Nephron (organoid): ENCODE measurements at regions not wholly inside any gene's neighbourhood (a gene's known extent, or its start where the extent isn't known, plus 50 kb on each side); places are given as distances from the start of the nearest gene placed in this dataset.

ENCODE experiments used
- H3K27ac Mint-ChIP-seq, 3 experiments: 2 replicates each; pipeline ENCODE4 v1.8.0; 2020; ENCODE audit warnings: mixed read lengths in 3 of 3, mild to moderate bottlenecking in 2 of 3, moderate library complexity in 1 of 3
- H3K27me3 Mint-ChIP-seq: 2 replicates; pipeline ENCODE4 v1.8.0; 2021; ENCODE audit warnings: low read depth, mild to moderate bottlenecking, moderate library complexity, mixed read lengths
- H3K36me3 Mint-ChIP-seq: 2 replicates; pipeline ENCODE4 v1.8.0; 2020; ENCODE audit warnings: low read depth, mixed read lengths
- H3K4me1 Mint-ChIP-seq: 2 replicates; pipeline ENCODE4 v1.8.0; 2020; ENCODE audit warnings: mixed read lengths
- H3K4me3 Mint-ChIP-seq, 3 experiments: 2 replicates each; pipeline ENCODE4 v1.8.0; 2020; ENCODE audit warnings: mild to moderate bottlenecking in 3 of 3, mixed read lengths in 3 of 3, moderate library complexity in 2 of 3
- H3K9me3 Mint-ChIP-seq: 2 replicates; pipeline ENCODE4 v1.8.0; 2020; ENCODE audit warnings: mixed read lengths
- TF ChIP-seq, protein P1 (sequence below), 3 experiments: fragments of 200-600 bp; sonication (generic); IDR thresholded peaks; one replicate each; pipeline ENCODE4 v1.5.0; 2021; ENCODE audit warnings: antibody characterized with exemption in 3 of 3; ENCODE audit not compliant: unreplicated experiment in 3 of 3

DNA sequence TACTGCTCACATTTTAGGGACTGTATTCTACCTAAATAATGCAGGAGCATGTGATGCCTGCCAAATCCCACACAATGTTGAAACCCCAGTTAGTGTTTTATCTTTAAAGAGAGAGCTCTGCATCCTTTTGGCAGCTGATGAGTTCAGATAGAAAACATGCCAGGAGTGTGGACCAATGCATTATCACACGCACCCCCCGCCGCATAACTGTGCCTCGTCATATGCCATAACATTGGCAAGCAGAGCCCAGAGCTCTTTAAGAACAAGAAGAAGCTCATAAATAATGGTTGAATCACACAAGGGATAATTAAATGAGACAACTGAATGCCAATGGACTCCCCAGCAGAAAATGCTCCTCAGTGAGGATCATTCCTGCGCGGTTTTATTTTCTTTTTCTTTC is 52.8 kb upstream of the RORB start:
- no peaks in the 10 kb centered on the region for H3K4me1 Mint-ChIP-seq
- no peaks in the 10 kb centered on the region for H3K36me3 Mint-ChIP-seq
- TF ChIP-seq, protein P1, sequence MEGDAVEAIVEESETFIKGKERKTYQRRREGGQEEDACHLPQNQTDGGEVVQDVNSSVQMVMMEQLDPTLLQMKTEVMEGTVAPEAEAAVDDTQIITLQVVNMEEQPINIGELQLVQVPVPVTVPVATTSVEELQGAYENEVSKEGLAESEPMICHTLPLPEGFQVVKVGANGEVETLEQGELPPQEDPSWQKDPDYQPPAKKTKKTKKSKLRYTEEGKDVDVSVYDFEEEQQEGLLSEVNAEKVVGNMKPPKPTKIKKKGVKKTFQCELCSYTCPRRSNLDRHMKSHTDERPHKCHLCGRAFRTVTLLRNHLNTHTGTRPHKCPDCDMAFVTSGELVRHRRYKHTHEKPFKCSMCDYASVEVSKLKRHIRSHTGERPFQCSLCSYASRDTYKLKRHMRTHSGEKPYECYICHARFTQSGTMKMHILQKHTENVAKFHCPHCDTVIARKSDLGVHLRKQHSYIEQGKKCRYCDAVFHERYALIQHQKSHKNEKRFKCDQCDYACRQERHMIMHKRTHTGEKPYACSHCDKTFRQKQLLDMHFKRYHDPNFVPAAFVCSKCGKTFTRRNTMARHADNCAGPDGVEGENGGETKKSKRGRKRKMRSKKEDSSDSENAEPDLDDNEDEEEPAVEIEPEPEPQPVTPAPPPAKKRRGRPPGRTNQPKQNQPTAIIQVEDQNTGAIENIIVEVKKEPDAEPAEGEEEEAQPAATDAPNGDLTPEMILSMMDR (IDR thresholded peaks at IDR 0.05; ENCODE audit: unreplicated experiment in 3 of 3), result no peak
- no peak overlapping the region for H3K27ac Mint-ChIP-seq
- no peaks in the 10 kb centered on the region for H3K27me3 Mint-ChIP-seq
- H3K4me3 Mint-ChIP-seq, result no peak overlapping the region
- no peaks in the 10 kb centered on the region for H3K9me3 Mint-ChIP-seq
